ENCODE measurements at regions not wholly inside any gene's neighbourhood (a gene's known extent, or its start where the extent isn't known, plus 50 kb on each side); places are given as distances from the start of the nearest gene placed in this dataset.

DNA sequence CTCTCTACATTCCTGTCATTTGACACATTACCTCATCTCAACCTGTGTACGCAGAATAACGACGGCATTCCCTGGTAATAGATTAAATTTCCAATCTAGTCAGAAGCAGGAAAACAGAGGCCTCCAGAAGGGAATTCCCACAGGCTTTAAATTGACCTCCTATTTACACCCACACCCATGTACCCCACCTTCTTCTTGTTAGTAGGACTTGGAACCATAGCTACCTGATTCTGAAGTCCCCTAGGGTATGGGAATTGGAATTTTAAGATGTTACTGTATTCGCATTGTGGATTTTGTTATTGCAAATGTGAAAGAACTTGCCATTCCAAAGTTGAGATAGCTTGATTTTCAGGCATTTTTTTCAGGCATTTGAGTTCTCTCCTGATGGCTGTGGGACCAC is 377.5 kb upstream of the DYNLRB2 start:
- WGBS, 5 donors = 62 to 79% (median 77%) methylated on average over 4 of the region's 4 CpGs
- Histone ChIP-seq H3K36me3 (no peaks in the 10 kb centered on the region), H3K27me3 (no peaks in the 10 kb centered on the region), H3K27ac (no peak overlapping the region), H3K9me3 (peaks cover 0 to 6% (median 2%) of the 10 kb centered on the region in 4 donors), H3K4me3 (no peak overlapping the region), H3K4me1 (no peaks in the 10 kb centered on the region)
- intact Hi-C loops (cut with DNase I; ENCODE audit: low total_unique reads) = no loop called here
- DNase-seq = no peak
- no peak for TF ChIP-seq CTCF (IDR thresholded peaks at IDR 0.05)
- TF ChIP-seq POLR2A (IDR thresholded peaks at IDR 0.05) = no peak
- TF ChIP-seq EP300 (IDR thresholded peaks at IDR 0.05) = no peak
- TF ChIP-seq POLR2AphosphoS5 (IDR thresholded peaks at IDR 0.05) = no peak

DNA sequence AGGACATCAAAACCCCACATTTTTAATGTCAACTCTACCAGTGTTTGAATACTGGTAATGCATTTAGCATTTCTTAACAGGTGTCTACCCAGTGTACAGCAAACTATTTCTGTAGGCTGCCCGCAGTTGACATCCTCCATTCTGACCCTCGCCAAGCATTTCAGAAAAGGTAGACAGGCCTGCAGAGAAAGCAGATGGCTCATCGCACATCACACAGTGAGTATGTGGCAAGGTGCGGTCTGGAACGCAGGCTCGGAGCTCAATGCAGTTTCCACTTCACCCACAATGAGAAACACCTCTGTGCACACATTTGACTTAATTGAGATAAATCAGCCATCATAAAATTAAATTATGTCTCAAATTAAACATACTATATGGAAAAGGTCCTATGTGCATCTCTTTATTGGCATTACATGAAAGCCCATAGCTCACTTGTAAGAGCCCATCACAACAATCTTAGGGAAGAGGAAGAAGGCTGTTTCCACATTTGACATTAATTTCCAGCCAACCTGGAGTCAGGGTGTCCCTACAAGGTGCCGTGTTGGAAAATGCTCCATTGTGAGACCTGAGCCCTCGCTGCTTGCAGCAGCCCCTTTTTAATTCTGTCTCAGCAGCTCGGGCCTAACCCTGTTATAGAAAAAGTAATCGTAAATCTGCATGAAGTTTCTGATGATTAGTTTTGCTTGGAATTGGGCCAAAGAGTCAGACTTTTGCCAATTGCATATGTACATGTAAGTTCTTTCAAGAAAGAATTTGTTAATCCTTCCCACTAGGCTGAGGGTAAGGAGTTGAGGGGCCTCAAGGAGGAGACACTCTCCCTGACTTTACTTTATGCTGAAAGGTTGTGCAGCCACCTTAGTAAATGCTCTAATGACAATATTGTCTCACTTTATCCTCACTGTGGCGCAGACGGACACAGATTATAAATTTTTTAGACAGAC is 378.7 kb upstream of the DYNLRB2 start:
- intact Hi-C loops (cut with DNase I; ENCODE audit: low total_unique reads) = no loop called here
- H3K4me1 ChIP-seq = no peaks in the 10 kb centered on the region
- H3K4me3 ChIP-seq = no peak overlapping the region
- no peak overlapping the region for H3K27ac ChIP-seq
- TF ChIP-seq EP300 (IDR thresholded peaks at IDR 0.05) (no peak), CTCF (IDR thresholded peaks at IDR 0.05) (no peak), POLR2AphosphoS5 (IDR thresholded peaks at IDR 0.05) (no peak), POLR2A (IDR thresholded peaks at IDR 0.05) (no peak)
- H3K36me3 ChIP-seq = no peaks in the 10 kb centered on the region
- H3K9me3 ChIP-seq = peaks cover 0 to 6% (median 2%) of the 10 kb centered on the region in 4 donors
- no peaks in the 10 kb centered on the region for H3K27me3 ChIP-seq
- no peak for DNase-seq
- WGBS, 5 donors = 81 to 89% (median 83%) methylated on average over 12 of the region's 12 CpGs

DNA sequence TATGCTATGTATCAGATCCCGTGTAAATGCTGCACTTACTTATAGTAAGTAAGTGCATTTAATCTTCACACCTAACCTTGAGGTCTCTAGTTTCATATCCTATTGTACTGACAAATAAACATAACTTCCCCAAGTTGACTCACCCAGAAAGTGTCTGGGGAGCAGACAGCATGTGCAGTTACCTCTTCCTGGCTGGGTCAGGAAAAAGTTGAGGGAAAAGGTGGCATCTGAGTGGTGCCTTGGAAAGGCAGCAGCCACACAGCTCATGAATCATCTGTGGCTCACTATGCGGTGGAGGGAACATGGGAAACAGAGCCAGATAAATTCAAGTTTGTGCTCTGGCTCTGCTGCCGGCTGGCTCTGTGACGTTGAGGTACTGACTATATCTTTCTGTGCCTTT is 382.0 kb upstream of the DYNLRB2 start:
- H3K4me3 ChIP-seq = no peak overlapping the region
- no peaks in the 10 kb centered on the region for H3K9me3 ChIP-seq
- intact Hi-C loops (cut with DNase I; ENCODE audit: low total_unique reads) = no loop called here
- no peak for DNase-seq
- no peaks in the 10 kb centered on the region for H3K27me3 ChIP-seq
- 69 to 84% (median 76%) methylated on average over 4 of the region's 4 CpGs for WGBS, 5 donors
- no peak overlapping the region for H3K27ac ChIP-seq
- TF ChIP-seq POLR2AphosphoS5 (IDR thresholded peaks at IDR 0.05) = no peak
- no peak for TF ChIP-seq CTCF (IDR thresholded peaks at IDR 0.05)
- TF ChIP-seq EP300 (IDR thresholded peaks at IDR 0.05) = no peak
- no peak for TF ChIP-seq POLR2A (IDR thresholded peaks at IDR 0.05)
- H3K36me3 ChIP-seq = no peaks in the 10 kb centered on the region
- H3K4me1 ChIP-seq = no peaks in the 10 kb centered on the region

- no peaks in the 10 kb centered on the region for H3K36me3 ChIP-seq
- TF ChIP-seq POLR2A (IDR thresholded peaks at IDR 0.05) (no peak), POLR2AphosphoS5 (IDR thresholded peaks at IDR 0.05) (no peak), CTCF (IDR thresholded peaks at IDR 0.05) (no peak), EP300 (IDR thresholded peaks at IDR 0.05) (no peak)
- WGBS, 5 donors = 6 to 14% (median 8%) methylated on average over 3 of the region's 3 CpGs
- intact Hi-C loops (cut with DNase I; ENCODE audit: low total_unique reads) = no loop called here
- H3K27me3 ChIP-seq = no peaks in the 10 kb centered on the region
- no peak for DNase-seq
- H3K4me3 ChIP-seq = no peak overlapping the region
- H3K4me1 ChIP-seq = peaks cover 0 to 8% (median 0%) of the 10 kb centered on the region in 4 donors
- H3K27ac ChIP-seq = no peak overlapping the region
- no peaks in the 10 kb centered on the region for H3K9me3 ChIP-seq
These were observed 389.1 kb upstream of the DYNLRB2 start for GRCh38 chr16:80151722-80152111.
